Gastrocnemius medialis (tissue), 4 donors: ENCODE measurements at regions not wholly inside any gene's neighbourhood (a gene's known extent, or its start where the extent isn't known, plus 50 kb on each side); places are given as distances from the start of the nearest gene placed in this dataset.

ENCODE experiments used
- POLR2A ChIP-seq, 2 donors: fragments of 450-650 bp; IDR thresholded peaks; one replicate each; pipeline ENCODE4 v1.6.1; 2017; ENCODE audit warnings: antibody characterized with exemption in 2 of 2, mild to moderate bottlenecking in 2 of 2, moderate library complexity in 2 of 2
- TF ChIP-seq, protein P1 (sequence below), 5 experiments: fragments of 450-650 bp in 3 of 5; fragments of 200-600 bp in 2 of 5; sonication (generic) in 2 of 5; IDR thresholded peaks in 4 of 5; conservative IDR thresholded peaks in 1 of 5; 1 replicate in 4 of 5; 2 replicates in 1 of 5; pipeline ENCODE4 v1.5.1; 2016 to 2019; ENCODE audit warnings: antibody characterized with exemption in 5 of 5, mild to moderate bottlenecking in 3 of 5, moderate library complexity in 3 of 5

DNA sequence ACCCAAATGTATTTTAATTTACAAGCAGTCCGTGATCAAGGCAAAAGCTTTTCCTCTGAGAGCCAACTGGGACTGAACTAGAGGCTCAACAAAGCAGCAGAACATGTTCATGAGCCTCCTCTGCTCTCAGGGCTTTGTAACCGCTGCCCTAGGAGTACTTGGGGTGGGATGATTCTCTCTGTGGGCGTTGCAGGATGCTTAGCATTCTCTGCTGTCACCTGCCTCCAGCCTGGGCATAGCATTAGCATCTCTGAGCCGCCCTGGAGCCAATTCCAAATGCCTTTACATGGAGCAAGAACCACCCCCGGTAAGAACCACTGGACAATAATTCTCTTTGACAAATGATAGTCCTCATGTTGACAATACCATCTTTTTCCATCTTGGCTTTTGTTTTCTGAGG, 237.6 kb upstream of the CDH4 start:
- no peak for TF ChIP-seq POLR2A (IDR thresholded peaks at IDR 0.05)
- TF ChIP-seq, protein P1, sequence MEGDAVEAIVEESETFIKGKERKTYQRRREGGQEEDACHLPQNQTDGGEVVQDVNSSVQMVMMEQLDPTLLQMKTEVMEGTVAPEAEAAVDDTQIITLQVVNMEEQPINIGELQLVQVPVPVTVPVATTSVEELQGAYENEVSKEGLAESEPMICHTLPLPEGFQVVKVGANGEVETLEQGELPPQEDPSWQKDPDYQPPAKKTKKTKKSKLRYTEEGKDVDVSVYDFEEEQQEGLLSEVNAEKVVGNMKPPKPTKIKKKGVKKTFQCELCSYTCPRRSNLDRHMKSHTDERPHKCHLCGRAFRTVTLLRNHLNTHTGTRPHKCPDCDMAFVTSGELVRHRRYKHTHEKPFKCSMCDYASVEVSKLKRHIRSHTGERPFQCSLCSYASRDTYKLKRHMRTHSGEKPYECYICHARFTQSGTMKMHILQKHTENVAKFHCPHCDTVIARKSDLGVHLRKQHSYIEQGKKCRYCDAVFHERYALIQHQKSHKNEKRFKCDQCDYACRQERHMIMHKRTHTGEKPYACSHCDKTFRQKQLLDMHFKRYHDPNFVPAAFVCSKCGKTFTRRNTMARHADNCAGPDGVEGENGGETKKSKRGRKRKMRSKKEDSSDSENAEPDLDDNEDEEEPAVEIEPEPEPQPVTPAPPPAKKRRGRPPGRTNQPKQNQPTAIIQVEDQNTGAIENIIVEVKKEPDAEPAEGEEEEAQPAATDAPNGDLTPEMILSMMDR (IDR thresholded peaks at IDR 0.05 in 4 of 5, conservative IDR thresholded peaks at IDR 0.05 in 1 of 5) = no peak
